T-helper 1 cell treated with Interleukin-12 subunit alpha and Interleukin-12 subunit beta and Interleukin-4 antibody, amounts not matched to agents 30 μg/mL and 1 μg/mL, for 36 hours (primary cell): ENCODE measurements at regions not wholly inside any gene's neighbourhood (a gene's known extent, or its start where the extent isn't known, plus 50 kb on each side); places are given as distances from the start of the nearest gene placed in this dataset.

ENCODE experiments used
- H3K27ac Mint-ChIP-seq: one replicate; pipeline ENCODE4 v1.8.0; 2021; ENCODE audit warnings: mild to moderate bottlenecking, mixed read lengths
- H3K27me3 Mint-ChIP-seq: one replicate; pipeline ENCODE4 v1.8.0; 2021; ENCODE audit warnings: low read depth, mixed read lengths
- H3K36me3 Mint-ChIP-seq: one replicate; pipeline ENCODE4 v1.8.0; 2021; ENCODE audit warnings: low read depth, mixed read lengths
- H3K4me1 Mint-ChIP-seq: one replicate; pipeline ENCODE4 v1.8.0; 2021; ENCODE audit warnings: low read depth, mixed read lengths
- H3K4me3 Mint-ChIP-seq: one replicate; pipeline ENCODE4 v1.8.0; 2021; ENCODE audit warnings: mild to moderate bottlenecking, moderate library complexity, mixed read lengths
- H3K9me3 Mint-ChIP-seq: one replicate; pipeline ENCODE4 v1.8.0; 2021; ENCODE audit warnings: mixed read lengths

GRCh38 chr3:139243710-139244109, 100.1 kb upstream of the MRPS22 start:
- no peak overlapping the region for H3K27ac Mint-ChIP-seq
- no peaks in the 10 kb centered on the region for H3K9me3 Mint-ChIP-seq
- H3K27me3 Mint-ChIP-seq = peaks cover 22% of the 10 kb centered on the region
- no peaks in the 10 kb centered on the region for H3K4me1 Mint-ChIP-seq
- H3K4me3 Mint-ChIP-seq = no peak overlapping the region
- H3K36me3 Mint-ChIP-seq = no peaks in the 10 kb centered on the region

GRCh38 chr3:139248593-139249255, 95.1 kb upstream of the MRPS22 start:
- Mint-ChIP-seq H3K36me3 (no peaks in the 10 kb centered on the region), H3K27me3 (peaks cover 20% of the 10 kb centered on the region), H3K4me1 (no peaks in the 10 kb centered on the region), H3K4me3 (no peak overlapping the region), H3K9me3 (no peaks in the 10 kb centered on the region), H3K27ac (no peak overlapping the region)

- Mint-ChIP-seq H3K9me3 (no peaks in the 10 kb centered on the region), H3K36me3 (no peaks in the 10 kb centered on the region), H3K27ac (no peak overlapping the region)
These were observed 92.3 kb upstream of the MRPS22 start for GRCh38 chr3:139251529-139251928.

GRCh38 chr3:139252719-139253118, 91.1 kb upstream of the MRPS22 start:
- H3K4me3 Mint-ChIP-seq = no peak overlapping the region
- no peaks in the 10 kb centered on the region for H3K4me1 Mint-ChIP-seq
- no peaks in the 10 kb centered on the region for H3K9me3 Mint-ChIP-seq
- peaks cover 17% of the 10 kb centered on the region for H3K27me3 Mint-ChIP-seq
- H3K36me3 Mint-ChIP-seq = no peaks in the 10 kb centered on the region
- H3K27ac Mint-ChIP-seq = no peak overlapping the region

More at GRCh38 chr3:139251529-139251928, 92.3 kb upstream of the MRPS22 start:
- Mint-ChIP-seq H3K27me3 (peaks cover 18% of the 10 kb centered on the region), H3K4me1 (no peaks in the 10 kb centered on the region), H3K4me3 (no peak overlapping the region)

GRCh38 chr3:139258276-139258675, 85.5 kb upstream of the MRPS22 start:
- Mint-ChIP-seq H3K4me1 (no peaks in the 10 kb centered on the region), H3K27ac (no peak overlapping the region), H3K4me3 (no peak overlapping the region), H3K27me3 (peaks cover 3% of the 10 kb centered on the region), H3K36me3 (no peaks in the 10 kb centered on the region), H3K9me3 (no peaks in the 10 kb centered on the region)

GRCh38 chr3:139259398-139259797, 84.4 kb upstream of the MRPS22 start:
- Mint-ChIP-seq H3K4me1 (no peaks in the 10 kb centered on the region), H3K36me3 (no peaks in the 10 kb centered on the region), H3K9me3 (no peaks in the 10 kb centered on the region), H3K4me3 (no peak overlapping the region), H3K27ac (no peak overlapping the region), H3K27me3 (peaks cover 1% of the 10 kb centered on the region)

GRCh38 chr3:139260041-139260486, 83.8 kb upstream of the MRPS22 start:
- no peak overlapping the region for H3K27ac Mint-ChIP-seq
- no peaks in the 10 kb centered on the region for H3K4me1 Mint-ChIP-seq
- H3K9me3 Mint-ChIP-seq = no peaks in the 10 kb centered on the region
- H3K36me3 Mint-ChIP-seq = no peaks in the 10 kb centered on the region
- H3K27me3 Mint-ChIP-seq = no peaks in the 10 kb centered on the region
- H3K4me3 Mint-ChIP-seq = no peak overlapping the region

GRCh38 chr3:139260793-139261736, 82.8 kb upstream of the MRPS22 start:
- H3K4me1 Mint-ChIP-seq = no peaks in the 10 kb centered on the region
- no peaks in the 10 kb centered on the region for H3K36me3 Mint-ChIP-seq
- H3K9me3 Mint-ChIP-seq = no peaks in the 10 kb centered on the region
- no peak overlapping the region for H3K4me3 Mint-ChIP-seq
- H3K27me3 Mint-ChIP-seq = no peaks in the 10 kb centered on the region
- no peak overlapping the region for H3K27ac Mint-ChIP-seq

- no peaks in the 10 kb centered on the region for H3K9me3 Mint-ChIP-seq
- no peaks in the 10 kb centered on the region for H3K27me3 Mint-ChIP-seq
- no peak overlapping the region for H3K27ac Mint-ChIP-seq
- no peaks in the 10 kb centered on the region for H3K36me3 Mint-ChIP-seq
- no peaks in the 10 kb centered on the region for H3K4me1 Mint-ChIP-seq
- H3K4me3 Mint-ChIP-seq = no peak overlapping the region
These were observed 81.8 kb upstream of the MRPS22 start for GRCh38 chr3:139261754-139262586.

- H3K27me3 Mint-ChIP-seq = no peaks in the 10 kb centered on the region
- no peaks in the 10 kb centered on the region for H3K4me1 Mint-ChIP-seq
- H3K27ac Mint-ChIP-seq = no peak overlapping the region
- no peak overlapping the region for H3K4me3 Mint-ChIP-seq
- H3K36me3 Mint-ChIP-seq = no peaks in the 10 kb centered on the region
- no peaks in the 10 kb centered on the region for H3K9me3 Mint-ChIP-seq
These were observed 80.0 kb upstream of the MRPS22 start for GRCh38 chr3:139263798-139264197.

- Mint-ChIP-seq H3K4me3 (no peak overlapping the region), H3K27ac (no peak overlapping the region), H3K27me3 (no peaks in the 10 kb centered on the region), H3K36me3 (no peaks in the 10 kb centered on the region), H3K9me3 (no peaks in the 10 kb centered on the region), H3K4me1 (no peaks in the 10 kb centered on the region)
These were observed 79.4 kb upstream of the MRPS22 start for GRCh38 chr3:139264375-139264774.

GRCh38 chr3:139265131-139266016, 78.4 kb upstream of the MRPS22 start:
- Mint-ChIP-seq H3K27ac (no peak overlapping the region), H3K9me3 (no peaks in the 10 kb centered on the region), H3K27me3 (no peaks in the 10 kb centered on the region), H3K36me3 (no peaks in the 10 kb centered on the region), H3K4me1 (no peaks in the 10 kb centered on the region), H3K4me3 (no peak overlapping the region)

GRCh38 chr3:139267300-139268246, 76.2 kb upstream of the MRPS22 start:
- H3K27ac Mint-ChIP-seq = no peak overlapping the region
- H3K4me1 Mint-ChIP-seq = no peaks in the 10 kb centered on the region
- H3K9me3 Mint-ChIP-seq = no peaks in the 10 kb centered on the region
- no peak overlapping the region for H3K4me3 Mint-ChIP-seq
- no peaks in the 10 kb centered on the region for H3K36me3 Mint-ChIP-seq
- H3K27me3 Mint-ChIP-seq = peaks cover under 1% of the 10 kb centered on the region
